ENCODE measurements at regions not wholly inside any gene's neighbourhood (a gene's known extent, or its start where the extent isn't known, plus 50 kb on each side); places are given as distances from the start of the nearest gene placed in this dataset.

- no peak for DNase-seq
These were observed 317.0 kb upstream of the CXXC4 start for GRCh38 chr4:104811727-104812126.

- DNase-seq = no peak
These were observed 321.0 kb upstream of the CXXC4 start for GRCh38 chr4:104815665-104816064.

GRCh38 chr4:104818579-104818978 is 323.9 kb upstream of the CXXC4 start:
- no peak for DNase-seq

GRCh38 chr4:104826171-104826570 is 320.5 kb upstream of the TET2 start:
- DNase-seq = no peak

GRCh38 chr4:104829761-104830160 is 316.9 kb upstream of the TET2 start:
- no peak for DNase-seq

- DNase-seq = no peak
These were observed 298.0 kb upstream of the TET2 start for GRCh38 chr4:104848597-104849225.

GRCh38 chr4:104859601-104860237 is 287.0 kb upstream of the TET2 start:
- no peak for DNase-seq

- peak in 1 of 2 experiments; percentile 46 for DNase-seq
These were observed 286.2 kb upstream of the TET2 start for GRCh38 chr4:104860238-104861123.

- DNase-seq = no peak
These were observed 279.9 kb upstream of the TET2 start for GRCh38 chr4:104866809-104867208.

- no peak for DNase-seq
These were observed 278.1 kb upstream of the TET2 start for GRCh38 chr4:104868533-104868932.

GRCh38 chr4:104868958-104869357 is 277.7 kb upstream of the TET2 start:
- DNase-seq = no peak

- DNase-seq = no peak
These were observed 276.8 kb upstream of the TET2 start for GRCh38 chr4:104869831-104870230.

GRCh38 chr4:104870495-104871233 is 276.0 kb upstream of the TET2 start:
- DNase-seq = no peak

GRCh38 chr4:104878936-104879335 is 267.7 kb upstream of the TET2 start:
- no peak for DNase-seq

- DNase-seq = no peak
These were observed 267.3 kb upstream of the TET2 start for GRCh38 chr4:104879367-104879766.

GRCh38 chr4:104879854-104880253 is 266.8 kb upstream of the TET2 start:
- no peak for DNase-seq

GRCh38 chr4:104881136-104881886 is 265.4 kb upstream of the TET2 start:
- no peak for DNase-seq

- DNase-seq = no peak
These were observed 255.9 kb upstream of the TET2 start for GRCh38 chr4:104890598-104891275.

GRCh38 chr4:104896660-104897645 is 249.7 kb upstream of the TET2 start:
- no peak for DNase-seq

- DNase-seq = no peak
These were observed 246.8 kb upstream of the TET2 start for GRCh38 chr4:104899863-104900262.

- no peak for DNase-seq
These were observed 245.2 kb upstream of the TET2 start for GRCh38 chr4:104901438-104901837.
